ENCODE measurements at regions not wholly inside any gene's neighbourhood (a gene's known extent, or its start where the extent isn't known, plus 50 kb on each side); places are given as distances from the start of the nearest gene placed in this dataset.
"Not testable (repeated sequence)": the region's sequence is repeated elsewhere in the genome, so short reads cannot be mapped to it uniquely, and the experiment has no call there.

DNA sequence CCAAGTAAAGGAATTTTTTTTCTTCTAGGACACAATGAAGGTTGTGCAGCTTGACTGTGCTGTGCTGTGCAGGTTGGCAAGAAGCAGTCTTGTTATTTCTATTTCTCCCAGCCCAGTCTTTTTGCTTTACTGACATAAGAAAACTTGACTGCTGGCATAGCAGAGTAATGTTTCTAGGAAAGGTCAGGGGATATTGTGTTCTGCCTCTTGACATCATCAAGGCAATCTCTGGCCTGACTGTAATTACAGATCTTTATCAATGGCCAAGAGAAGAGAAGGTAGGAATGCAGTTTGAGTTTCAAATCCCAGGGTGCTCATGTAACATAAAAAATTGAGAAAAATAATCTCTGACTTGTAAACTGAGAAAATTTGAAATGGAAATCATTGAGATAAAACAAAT, 226.3 kb upstream of the ADGRL4 start:
- Histone ChIP-seq H3K4me3 (ENCODE audit: low read depth in 1 of 2, low read length in 2 of 2) (no peak overlapping the region), H3K27ac (ENCODE audit: low read depth in 2 of 2, low read length in 1 of 2) (no peak overlapping the region), H3K36me3 (ENCODE audit: control insufficient read depth in 2 of 2, insufficient read depth in 2 of 2, low read length in 1 of 2) (no peaks in the 10 kb centered on the region)

DNA sequence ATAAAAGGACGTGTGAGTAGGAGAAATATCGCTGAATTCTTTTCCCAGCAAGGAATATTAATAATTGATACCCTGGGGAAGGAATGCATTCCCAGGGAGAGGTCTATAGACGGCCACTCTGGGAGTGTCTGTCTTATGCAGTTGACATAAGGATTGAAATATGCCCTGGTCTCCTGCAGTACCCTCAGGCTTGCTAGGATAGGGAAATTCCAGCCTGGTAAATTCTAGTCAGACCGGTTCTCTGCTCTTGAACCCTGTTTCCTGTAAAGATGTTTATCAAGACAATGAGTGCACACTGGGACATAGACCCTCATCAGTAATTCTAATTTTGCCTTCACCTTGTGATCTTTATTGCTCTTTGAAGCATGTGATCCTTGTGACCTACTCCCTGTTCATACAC, 224.2 kb upstream of the ADGRL4 start:
- WGBS, 2 donors, result 76% methylated on average over 4 of the region's 4 CpGs
- H3K27me3 ChIP-seq (ENCODE audit: control insufficient read depth in 1 of 2, insufficient read depth in 2 of 2, low read length in 2 of 2); H3K4me1 ChIP-seq (ENCODE audit: control insufficient read depth in 2 of 2, insufficient read depth in 2 of 2, low read length in 1 of 2); H3K4me3 ChIP-seq (ENCODE audit: low read depth in 1 of 2, low read length in 2 of 2); H3K9me3 ChIP-seq (ENCODE audit: control insufficient read depth in 2 of 2, insufficient read depth in 1 of 2, low read depth in 1 of 2, low read length in 1 of 2); H3K27ac ChIP-seq (ENCODE audit: low read depth in 2 of 2, low read length in 1 of 2); H3K36me3 ChIP-seq (ENCODE audit: control insufficient read depth in 2 of 2, insufficient read depth in 2 of 2, low read length in 1 of 2): not testable (repeated sequence)

More for the DNA sequence above, 226.3 kb upstream of the ADGRL4 start:
- H3K9me3 ChIP-seq (ENCODE audit: control insufficient read depth in 2 of 2, insufficient read depth in 1 of 2, low read depth in 1 of 2, low read length in 1 of 2), result peaks cover 0 to 3% of the 10 kb centered on the region in 2 donors
- H3K27me3 ChIP-seq (ENCODE audit: control insufficient read depth in 1 of 2, insufficient read depth in 2 of 2, low read length in 2 of 2), result no peaks in the 10 kb centered on the region
- H3K4me1 ChIP-seq (ENCODE audit: control insufficient read depth in 2 of 2, insufficient read depth in 2 of 2, low read length in 1 of 2), result no peaks in the 10 kb centered on the region

DNA sequence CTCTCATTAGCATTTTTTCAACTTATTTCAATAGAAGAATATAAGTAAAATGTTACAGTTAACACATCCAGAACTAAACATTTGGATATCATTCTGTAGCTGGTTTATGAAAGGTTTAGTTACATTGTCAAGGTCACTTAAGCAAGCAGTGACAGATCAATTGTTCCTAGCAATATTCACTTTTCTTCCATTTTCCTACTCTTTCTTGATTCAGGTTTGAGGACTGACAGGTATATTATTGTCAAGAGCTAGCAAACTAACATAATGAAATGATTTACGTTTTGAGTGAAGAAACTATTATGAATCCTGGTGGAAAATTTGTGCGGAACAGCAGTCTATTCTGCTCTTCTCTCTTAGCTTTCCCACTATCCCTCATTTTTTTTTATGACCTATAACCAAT, 220.4 kb upstream of the ADGRL4 start:
- no peak overlapping the region for H3K4me3 ChIP-seq (ENCODE audit: low read depth in 1 of 2, low read length in 2 of 2)
- no peaks in the 10 kb centered on the region for H3K4me1 ChIP-seq (ENCODE audit: control insufficient read depth in 2 of 2, insufficient read depth in 2 of 2, low read length in 1 of 2)
- H3K36me3 ChIP-seq (ENCODE audit: control insufficient read depth in 2 of 2, insufficient read depth in 2 of 2, low read length in 1 of 2), result no peaks in the 10 kb centered on the region
- H3K9me3 ChIP-seq (ENCODE audit: control insufficient read depth in 2 of 2, insufficient read depth in 1 of 2, low read depth in 1 of 2, low read length in 1 of 2), result peaks cover 0 to 3% of the 10 kb centered on the region in 2 donors
- WGBS, 2 donors, result 62 to 75% methylated on average over 2 of the region's 2 CpGs
- no peak overlapping the region for H3K27ac ChIP-seq (ENCODE audit: low read depth in 2 of 2, low read length in 1 of 2)
- H3K27me3 ChIP-seq (ENCODE audit: control insufficient read depth in 1 of 2, insufficient read depth in 2 of 2, low read length in 2 of 2), result no peaks in the 10 kb centered on the region

DNA sequence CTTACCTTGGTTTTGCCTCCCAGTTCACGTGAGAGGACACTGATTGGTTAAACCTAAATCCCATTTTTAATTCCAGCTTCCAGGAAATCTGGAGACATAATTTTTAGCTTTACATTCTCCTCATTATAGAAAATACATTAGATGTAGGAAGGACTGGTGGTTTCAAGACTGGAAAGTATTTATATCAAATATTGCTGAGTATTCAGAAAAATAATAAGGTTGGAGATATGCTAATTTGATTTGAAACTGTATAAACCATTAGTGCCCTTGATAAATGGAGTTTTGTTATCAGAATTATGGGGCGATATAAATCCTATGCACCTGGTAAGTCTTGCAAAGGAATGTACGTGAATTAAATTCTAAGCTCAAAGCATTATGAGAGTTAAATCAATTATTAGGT, 218.0 kb upstream of the ADGRL4 start:
- Histone ChIP-seq H3K4me1 (ENCODE audit: control insufficient read depth in 2 of 2, insufficient read depth in 2 of 2, low read length in 1 of 2) (no peaks in the 10 kb centered on the region), H3K9me3 (ENCODE audit: control insufficient read depth in 2 of 2, insufficient read depth in 1 of 2, low read depth in 1 of 2, low read length in 1 of 2) (peaks cover 0 to 12% of the 10 kb centered on the region in 2 donors), H3K4me3 (ENCODE audit: low read depth in 1 of 2, low read length in 2 of 2) (no peak overlapping the region), H3K27me3 (ENCODE audit: control insufficient read depth in 1 of 2, insufficient read depth in 2 of 2, low read length in 2 of 2) (no peaks in the 10 kb centered on the region), H3K27ac (ENCODE audit: low read depth in 2 of 2, low read length in 1 of 2) (no peak overlapping the region), H3K36me3 (ENCODE audit: control insufficient read depth in 2 of 2, insufficient read depth in 2 of 2, low read length in 1 of 2) (no peaks in the 10 kb centered on the region)
- 75 to 81% methylated on average over 3 of the region's 3 CpGs for WGBS, 2 donors

GRCh38 chr1:79220509-79220908, 214.0 kb upstream of the ADGRL4 start:
- no peaks in the 10 kb centered on the region for H3K27me3 ChIP-seq (ENCODE audit: control insufficient read depth in 1 of 2, insufficient read depth in 2 of 2, low read length in 2 of 2)
- 78 to 80% methylated on average over 2 of the region's 2 CpGs for WGBS, 2 donors
- no peak overlapping the region for H3K4me3 ChIP-seq (ENCODE audit: low read depth in 1 of 2, low read length in 2 of 2)
- no peak overlapping the region for H3K27ac ChIP-seq (ENCODE audit: low read depth in 2 of 2, low read length in 1 of 2)
- H3K36me3 ChIP-seq (ENCODE audit: control insufficient read depth in 2 of 2, insufficient read depth in 2 of 2, low read length in 1 of 2), result no peaks in the 10 kb centered on the region
- H3K4me1 ChIP-seq (ENCODE audit: control insufficient read depth in 2 of 2, insufficient read depth in 2 of 2, low read length in 1 of 2), result no peaks in the 10 kb centered on the region
- H3K9me3 ChIP-seq (ENCODE audit: control insufficient read depth in 2 of 2, insufficient read depth in 1 of 2, low read depth in 1 of 2, low read length in 1 of 2), result peaks cover 0 to 12% of the 10 kb centered on the region in 2 donors

GRCh38 chr1:79215311-79215710, 208.8 kb upstream of the ADGRL4 start:
- Histone ChIP-seq H3K4me3 (ENCODE audit: low read depth in 1 of 2, low read length in 2 of 2) (no peak overlapping the region), H3K27me3 (ENCODE audit: control insufficient read depth in 1 of 2, insufficient read depth in 2 of 2, low read length in 2 of 2) (no peaks in the 10 kb centered on the region), H3K9me3 (ENCODE audit: control insufficient read depth in 2 of 2, insufficient read depth in 1 of 2, low read depth in 1 of 2, low read length in 1 of 2) (no peaks in the 10 kb centered on the region), H3K36me3 (ENCODE audit: control insufficient read depth in 2 of 2, insufficient read depth in 2 of 2, low read length in 1 of 2) (no peaks in the 10 kb centered on the region), H3K27ac (ENCODE audit: low read depth in 2 of 2, low read length in 1 of 2) (no peak overlapping the region), H3K4me1 (ENCODE audit: control insufficient read depth in 2 of 2, insufficient read depth in 2 of 2, low read length in 1 of 2) (no peaks in the 10 kb centered on the region)
- 81 to 88% methylated on average over 4 of the region's 4 CpGs for WGBS, 2 donors

DNA sequence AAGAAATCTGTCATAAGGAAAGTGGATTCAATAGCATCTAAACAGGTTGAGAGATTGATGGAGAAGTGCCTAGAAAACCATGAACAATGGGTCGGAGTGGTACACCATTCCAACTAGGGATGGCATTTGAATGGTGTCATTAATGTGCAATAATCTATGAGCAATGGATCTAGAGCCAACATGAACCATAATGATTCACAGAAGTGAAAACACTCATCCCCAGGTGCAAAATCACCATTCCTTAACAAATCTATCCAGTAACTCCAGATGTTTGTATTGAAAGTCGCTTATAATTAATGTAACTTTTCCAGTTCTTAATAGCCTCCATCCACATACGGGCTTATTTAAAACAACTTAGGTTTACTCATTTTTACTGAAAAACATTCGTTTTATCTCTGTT, 201.3 kb upstream of the ADGRL4 start:
- 70 to 71% methylated on average over 4 of the region's 4 CpGs for WGBS, 2 donors
- H3K27me3 ChIP-seq (ENCODE audit: control insufficient read depth in 1 of 2, insufficient read depth in 2 of 2, low read length in 2 of 2), result no peaks in the 10 kb centered on the region
- no peak overlapping the region for H3K27ac ChIP-seq (ENCODE audit: low read depth in 2 of 2, low read length in 1 of 2)
- no peaks in the 10 kb centered on the region for H3K9me3 ChIP-seq (ENCODE audit: control insufficient read depth in 2 of 2, insufficient read depth in 1 of 2, low read depth in 1 of 2, low read length in 1 of 2)
- H3K36me3 ChIP-seq (ENCODE audit: control insufficient read depth in 2 of 2, insufficient read depth in 2 of 2, low read length in 1 of 2), result no peaks in the 10 kb centered on the region
- no peak overlapping the region for H3K4me3 ChIP-seq (ENCODE audit: low read depth in 1 of 2, low read length in 2 of 2)
- no peaks in the 10 kb centered on the region for H3K4me1 ChIP-seq (ENCODE audit: control insufficient read depth in 2 of 2, insufficient read depth in 2 of 2, low read length in 1 of 2)

- no peaks in the 10 kb centered on the region for H3K4me1 ChIP-seq (ENCODE audit: control insufficient read depth in 2 of 2, insufficient read depth in 2 of 2, low read length in 1 of 2)
- H3K27ac ChIP-seq (ENCODE audit: low read depth in 2 of 2, low read length in 1 of 2), result no peak overlapping the region
- no peaks in the 10 kb centered on the region for H3K36me3 ChIP-seq (ENCODE audit: control insufficient read depth in 2 of 2, insufficient read depth in 2 of 2, low read length in 1 of 2)
- WGBS, 2 donors, result 80 to 85% methylated on average over 5 of the region's 5 CpGs
- H3K27me3 ChIP-seq (ENCODE audit: control insufficient read depth in 1 of 2, insufficient read depth in 2 of 2, low read length in 2 of 2), result no peaks in the 10 kb centered on the region
- no peaks in the 10 kb centered on the region for H3K9me3 ChIP-seq (ENCODE audit: control insufficient read depth in 2 of 2, insufficient read depth in 1 of 2, low read depth in 1 of 2, low read length in 1 of 2)
- H3K4me3 ChIP-seq (ENCODE audit: low read depth in 1 of 2, low read length in 2 of 2), result no peak overlapping the region
Measured at GRCh38 chr1:79207331-79207730, 200.8 kb upstream of the ADGRL4 start.

GRCh38 chr1:79204779-79205479, 198.4 kb upstream of the ADGRL4 start:
- H3K27ac ChIP-seq (ENCODE audit: low read depth in 2 of 2, low read length in 1 of 2), result no peak overlapping the region
- H3K9me3 ChIP-seq (ENCODE audit: control insufficient read depth in 2 of 2, insufficient read depth in 1 of 2, low read depth in 1 of 2, low read length in 1 of 2), result no peaks in the 10 kb centered on the region
- H3K27me3 ChIP-seq (ENCODE audit: control insufficient read depth in 1 of 2, insufficient read depth in 2 of 2, low read length in 2 of 2), result no peaks in the 10 kb centered on the region
- H3K4me1 ChIP-seq (ENCODE audit: control insufficient read depth in 2 of 2, insufficient read depth in 2 of 2, low read length in 1 of 2), result no peaks in the 10 kb centered on the region
- 57% methylated on average over 4 of the region's 4 CpGs for WGBS, 2 donors
- no peak overlapping the region for H3K4me3 ChIP-seq (ENCODE audit: low read depth in 1 of 2, low read length in 2 of 2)
- H3K36me3 ChIP-seq (ENCODE audit: control insufficient read depth in 2 of 2, insufficient read depth in 2 of 2, low read length in 1 of 2), result no peaks in the 10 kb centered on the region

DNA sequence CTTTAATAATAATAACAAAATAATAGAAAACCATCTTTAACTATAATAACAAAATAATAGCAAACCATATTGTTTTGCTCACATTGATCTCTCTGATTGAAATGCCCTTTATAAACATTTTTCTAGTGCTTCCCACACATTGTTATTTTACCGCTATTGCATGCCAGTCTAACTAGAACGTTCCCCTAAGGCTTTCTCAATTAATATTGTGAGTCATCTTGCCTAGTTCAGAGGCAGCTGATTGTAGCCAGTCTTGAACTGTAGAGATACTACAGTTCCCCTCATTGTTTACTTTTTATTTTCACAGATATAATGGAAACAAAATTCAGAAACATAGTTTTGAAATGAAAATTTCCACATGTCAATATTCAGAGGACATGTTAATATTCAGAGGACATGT, 192.3 kb upstream of the ADGRL4 start:
- no peaks in the 10 kb centered on the region for H3K9me3 ChIP-seq (ENCODE audit: control insufficient read depth in 2 of 2, insufficient read depth in 1 of 2, low read depth in 1 of 2, low read length in 1 of 2)
- 18 to 47% methylated on average over 2 of the region's 2 CpGs for WGBS, 2 donors

More for the DNA sequence above, 192.3 kb upstream of the ADGRL4 start:
- H3K27me3 ChIP-seq (ENCODE audit: control insufficient read depth in 1 of 2, insufficient read depth in 2 of 2, low read length in 2 of 2), result no peaks in the 10 kb centered on the region
- H3K36me3 ChIP-seq (ENCODE audit: control insufficient read depth in 2 of 2, insufficient read depth in 2 of 2, low read length in 1 of 2), result no peaks in the 10 kb centered on the region
- no peak overlapping the region for H3K4me3 ChIP-seq (ENCODE audit: low read depth in 1 of 2, low read length in 2 of 2)
- no peak overlapping the region for H3K27ac ChIP-seq (ENCODE audit: low read depth in 2 of 2, low read length in 1 of 2)
- H3K4me1 ChIP-seq (ENCODE audit: control insufficient read depth in 2 of 2, insufficient read depth in 2 of 2, low read length in 1 of 2), result no peaks in the 10 kb centered on the region

Measured in esophagus (tissue), 2 donors.